Liver (tissue), 8 donors: ENCODE measurements at regions not wholly inside any gene's neighbourhood (a gene's known extent, or its start where the extent isn't known, plus 50 kb on each side); places are given as distances from the start of the nearest gene placed in this dataset.

Source experiments
- DNase-seq: peaks from one replicate; pipeline ENCODE4 v3.0.0-alpha.2; 2017; ENCODE audit warnings: low spot score
- H3K27ac ChIP-seq, 2 donors: one replicate each; pipeline ENCODE4 v1.7.0; 2013; ENCODE audit warnings: inconsistent platforms in 2 of 2, low read length in 2 of 2, control low read depth in 1 of 2, low read depth in 1 of 2, mild to moderate bottlenecking in 1 of 2
- H3K27me3 ChIP-seq, 4 donors: one replicate each; pipeline versions ENCODE4 v1.6.1 to v1.7.0; 2013; ENCODE audit warnings: low read length in 3 of 4, inconsistent platforms in 1 of 4, mild to moderate bottlenecking in 1 of 4, moderate library complexity in 1 of 4; ENCODE audit not compliant: control insufficient read depth in 4 of 4, insufficient read depth in 4 of 4
- H3K36me3 ChIP-seq, 4 donors: one replicate each; pipeline versions ENCODE4 v1.6.1 to v1.7.0; 2013; ENCODE audit warnings: low read length in 3 of 4, mild to moderate bottlenecking in 3 of 4, low read depth in 1 of 4, moderate library complexity in 1 of 4; ENCODE audit not compliant: control insufficient read depth in 4 of 4, insufficient read depth in 3 of 4
- H3K4me1 ChIP-seq, 4 donors: one replicate each; pipeline versions ENCODE4 v1.6.1 to v1.7.0; 2013; ENCODE audit warnings: low read length in 3 of 4, mild to moderate bottlenecking in 3 of 4, moderate library complexity in 1 of 4; ENCODE audit not compliant: control insufficient read depth in 4 of 4, insufficient read depth in 4 of 4
- H3K4me3 ChIP-seq, 3 donors: one replicate each; pipeline versions ENCODE4 v1.6.1 to v1.7.0; 2013; ENCODE audit warnings: low read length in 3 of 3, control low read depth in 1 of 3, low read depth in 1 of 3, mild to moderate bottlenecking in 1 of 3
- H3K9ac ChIP-seq, 2 donors: one replicate each; pipeline ENCODE4 v1.7.0; 2013; ENCODE audit warnings: low read length in 2 of 2, mild to moderate bottlenecking in 2 of 2, moderate library complexity in 2 of 2, control low read depth in 1 of 2, low read depth in 1 of 2
- H3K9me3 ChIP-seq, 4 donors: one replicate each; pipeline versions ENCODE4 v1.6.1 to v1.7.0; 2013; ENCODE audit warnings: low read length in 3 of 4; ENCODE audit not compliant: control insufficient read depth in 4 of 4
- CTCF ChIP-seq: fragments of 150-350 bp; IDR thresholded peaks from 2 replicates; pipeline ENCODE4 v1.5.1; 2017; ENCODE audit warnings: improper control_type of control experiment, low read depth, low read length; ENCODE audit not compliant: missing input control
- EGR1 ChIP-seq, 2 donors: IDR thresholded peaks; 2 replicates each; pipeline ENCODE4 v1.6.1; 2016 to 2018; ENCODE audit warnings: antibody characterized with exemption in 2 of 2, low read depth in 2 of 2
- FOXA1 ChIP-seq: IDR thresholded peaks from 2 replicates; pipeline ENCODE4 v1.6.1; 2016; ENCODE audit warnings: antibody characterized with exemption
- FOXA2 ChIP-seq: IDR thresholded peaks from 2 replicates; pipeline ENCODE4 v1.6.1; 2016; ENCODE audit warnings: antibody characterized with exemption
- GABPA ChIP-seq, 2 donors: IDR thresholded peaks in 1 of 2; conservative IDR thresholded peaks in 1 of 2; 2 replicates each; pipeline ENCODE4 v1.6.1; 2016; ENCODE audit warnings: antibody characterized with exemption in 2 of 2, mild to moderate bottlenecking in 1 of 2, moderate library complexity in 1 of 2
- HNF4A ChIP-seq, 2 donors: conservative IDR thresholded peaks; 2 replicates each; pipeline ENCODE4 v1.6.1; 2016; ENCODE audit warnings: antibody characterized with exemption in 2 of 2, mild to moderate bottlenecking in 2 of 2
- HNF4G ChIP-seq: IDR thresholded peaks from 2 replicates; pipeline ENCODE4 v1.6.1; 2016; ENCODE audit warnings: antibody characterized with exemption
- JUND ChIP-seq, 2 donors: IDR thresholded peaks; 2 replicates each; pipeline ENCODE4 v1.6.1; 2016; ENCODE audit warnings: antibody characterized with exemption in 2 of 2
- NR2F2 ChIP-seq: IDR thresholded peaks from 2 replicates; pipeline ENCODE4 v1.6.1; 2016; ENCODE audit warnings: antibody characterized with exemption
- RAD21 ChIP-seq, 2 donors: IDR thresholded peaks; 2 replicates each; pipeline ENCODE4 v1.6.1; 2016; ENCODE audit warnings: antibody characterized with exemption in 2 of 2, mild to moderate bottlenecking in 2 of 2
- RXRA ChIP-seq, 2 donors: IDR thresholded peaks; 2 replicates each; pipeline ENCODE4 v1.6.1; 2017 to 2018; ENCODE audit warnings: antibody characterized with exemption in 2 of 2, mild to moderate bottlenecking in 1 of 2
- SP1 ChIP-seq: IDR thresholded peaks from 2 replicates; pipeline ENCODE4 v1.6.1; 2018; ENCODE audit warnings: antibody characterized with exemption, mild to moderate bottlenecking
- TAF1 ChIP-seq: conservative IDR thresholded peaks from 2 replicates; pipeline ENCODE4 v1.6.1; 2016; ENCODE audit warnings: antibody characterized with exemption, mild to moderate bottlenecking
- YY1 ChIP-seq: IDR thresholded peaks from 2 replicates; pipeline ENCODE4 v1.6.1; 2016; ENCODE audit warnings: antibody characterized with exemption, mild to moderate bottlenecking
- ZBTB33 ChIP-seq: IDR thresholded peaks from 2 replicates; pipeline ENCODE4 v1.6.1; 2016; ENCODE audit warnings: antibody characterized with exemption
- WGBS: extraction: QIAGEN DNeasy Blood & Tissue Kit; methylation state at CpG from one replicate; pipeline ENCODE4 v1.1.7; 2013; 5-methylcytosine and 5-hydroxymethylcytosine counted together
- donor health status: healthy.
- donor health status: healthy.
- donor health status: healthy.
- donor health status: healthy.
- donor health status: healthy.

GRCh38 chr2:15796167-15796942 is 144.0 kb upstream of the MYCN start:
- H3K36me3 ChIP-seq: no peaks in the 10 kb centered on the region
- H3K4me3 ChIP-seq: no peak overlapping the region
- no peaks in the 10 kb centered on the region for H3K4me1 ChIP-seq
- no peak overlapping the region for H3K9ac ChIP-seq
- TF ChIP-seq ZBTB33: no peak
- TF ChIP-seq YY1: no peak
- TF ChIP-seq TAF1: no peak
- no peak for TF ChIP-seq SP1
- TF ChIP-seq HNF4G: no peak
- no peak for TF ChIP-seq HNF4A (conservative IDR thresholded peaks at IDR 0.05)
- no peak for TF ChIP-seq FOXA1
- TF ChIP-seq GABPA (IDR thresholded peaks at IDR 0.05 in 1 of 2, conservative IDR thresholded peaks at IDR 0.05 in 1 of 2): no peak
- no peak for TF ChIP-seq FOXA2
- TF ChIP-seq RXRA (IDR thresholded peaks at IDR 0.05): no peak
- DNase-seq: no peak
- 94% methylated on average over 9 of the region's 9 CpGs for WGBS
- H3K9me3 ChIP-seq: no peaks in the 10 kb centered on the region
- no peaks in the 10 kb centered on the region for H3K27me3 ChIP-seq
- H3K27ac ChIP-seq: no peak overlapping the region

GRCh38 chr2:15797231-15797938 is 143.0 kb upstream of the MYCN start:
- H3K4me3 ChIP-seq: no peak overlapping the region
- H3K4me1 ChIP-seq: no peaks in the 10 kb centered on the region
- WGBS: 81% methylated on average over 11 of the region's 11 CpGs
- TF ChIP-seq RAD21 (IDR thresholded peaks at IDR 0.05) (peak; percentile 32 to 49), GABPA (IDR thresholded peaks at IDR 0.05 in 1 of 2, conservative IDR thresholded peaks at IDR 0.05 in 1 of 2) (no peak), CTCF (peak; percentile 23)
- H3K27me3 ChIP-seq: no peaks in the 10 kb centered on the region
- DNase-seq: no peak
- no peaks in the 10 kb centered on the region for H3K36me3 ChIP-seq
- no peaks in the 10 kb centered on the region for H3K9me3 ChIP-seq
- H3K27ac ChIP-seq: no peak overlapping the region
- no peak overlapping the region for H3K9ac ChIP-seq

- DNase-seq: no peak
- Histone ChIP-seq H3K27ac (no peak overlapping the region), H3K9ac (no peak overlapping the region), H3K4me3 (no peak overlapping the region), H3K36me3 (no peaks in the 10 kb centered on the region), H3K27me3 (no peaks in the 10 kb centered on the region), H3K4me1 (no peaks in the 10 kb centered on the region), H3K9me3 (no peaks in the 10 kb centered on the region)
- no peak for TF ChIP-seq GABPA (IDR thresholded peaks at IDR 0.05 in 1 of 2, conservative IDR thresholded peaks at IDR 0.05 in 1 of 2)
- TF ChIP-seq JUND (IDR thresholded peaks at IDR 0.05): no peak
- no peak for TF ChIP-seq EGR1 (IDR thresholded peaks at IDR 0.05; ENCODE audit: low read depth in 2 of 2)
- TF ChIP-seq NR2F2: no peak
- no peak for TF ChIP-seq FOXA2
- WGBS: 88% methylated on average over 5 of the region's 5 CpGs
Measured at GRCh38 chr2:15797939-15798281, 142.4 kb upstream of the MYCN start.
